SK-N-SH treated with all-trans-retinoic acid at 6 μM for 48 hours (cell line): ENCODE measurements at regions not wholly inside any gene's neighbourhood (a gene's known extent, or its start where the extent isn't known, plus 50 kb on each side); places are given as distances from the start of the nearest gene placed in this dataset.
"Not testable (repeated sequence)": the region's sequence is repeated elsewhere in the genome, so short reads cannot be mapped to it uniquely, and the experiment has no call there.

Experiments
- ATAC-seq: fragments of 200-7000 bp; cut with Tn5 transposase; 3 replicates; pipeline ENCODE4 v1.9.1; 2020; ENCODE audit warnings: mild to moderate bottlenecking, moderate library complexity
- BACH2 ChIP-seq: fragments of 250-450 bp; sonication (Bioruptor Pico); IDR thresholded peaks from 2 replicates; pipeline ENCODE4 v1.9.0; 2021; ENCODE audit warnings: mild to moderate bottlenecking, borderline replicate concordance
- CREB5 ChIP-seq: fragments of 250-450 bp; sonication (Bioruptor Pico); IDR thresholded peaks from 2 replicates; pipeline ENCODE4 v1.5.1; 2020; ENCODE audit warnings: low read depth, mild to moderate bottlenecking, moderate library complexity
- CSDC2 ChIP-seq: fragments of 250-450 bp; sonication (Bioruptor Pico); IDR thresholded peaks from 2 replicates; pipeline ENCODE4 v1.5.0; 2020; ENCODE audit warnings: mild to moderate bottlenecking, moderate library complexity
- ISL1 ChIP-seq: fragments of 250-450 bp; sonication (Bioruptor Pico); IDR thresholded peaks from 2 replicates; pipeline ENCODE4 v2.1.2; 2022; ENCODE audit warnings: mild to moderate bottlenecking, moderate library complexity
- OSR1 ChIP-seq: fragments of 250-450 bp; sonication (Bioruptor Pico); IDR thresholded peaks from 2 replicates; pipeline ENCODE4 v1.8.0; 2022; ENCODE audit warnings: moderate library complexity, mild to moderate bottlenecking, inconsistent platforms
- PATZ1 ChIP-seq: fragments of 250-450 bp; sonication (Bioruptor Pico); IDR thresholded peaks from 2 replicates; pipeline ENCODE4 v1.8.0; 2020; ENCODE audit warnings: mild to moderate bottlenecking, moderate library complexity, borderline replicate concordance
- POU6F1 ChIP-seq: fragments of 250-450 bp; sonication (Bioruptor Pico); IDR thresholded peaks from 2 replicates; pipeline ENCODE4 v1.8.0; 2021; ENCODE audit warnings: low read depth, mild to moderate bottlenecking, moderate library complexity, borderline replicate concordance
- PPARA ChIP-seq: fragments of 250-450 bp; sonication (Bioruptor Pico); IDR thresholded peaks from 2 replicates; pipeline ENCODE4 v1.5.0; 2020; ENCODE audit warnings: mild to moderate bottlenecking, borderline replicate concordance
- RARB ChIP-seq: fragments of 250-450 bp; sonication (Bioruptor Pico); IDR thresholded peaks from 2 replicates; pipeline ENCODE4 v1.8.0; 2021; ENCODE audit warnings: mild to moderate bottlenecking, moderate library complexity
- SNAI2 ChIP-seq: fragments of 250-450 bp; sonication (Bioruptor Pico); IDR thresholded peaks from 2 replicates; pipeline ENCODE4 v1.5.0; 2020; ENCODE audit warnings: mild to moderate bottlenecking, moderate library complexity
- TCF4 ChIP-seq: fragments of 250-450 bp; sonication (Bioruptor Pico); IDR thresholded peaks from 2 replicates; pipeline ENCODE4 v1.8.0; 2021; ENCODE audit warnings: mild to moderate bottlenecking, moderate library complexity, borderline replicate concordance
- TSHZ2 ChIP-seq: fragments of 250-450 bp; sonication (Bioruptor Pico); IDR thresholded peaks from 2 replicates; pipeline ENCODE4 v1.5.0; 2020; ENCODE audit warnings: mild to moderate bottlenecking, moderate library complexity
- ZC3H10 ChIP-seq: fragments of 250-450 bp; sonication (Bioruptor Pico); IDR thresholded peaks from 2 replicates; pipeline ENCODE4 v1.5.1; 2021; ENCODE audit warnings: mild to moderate bottlenecking, moderate library complexity
- ZFP3 ChIP-seq: fragments of 250-450 bp; sonication (Bioruptor Pico); IDR thresholded peaks from 2 replicates; pipeline ENCODE4 v1.5.0; 2020; ENCODE audit warnings: mild to moderate bottlenecking, moderate library complexity
- ZNF8 ChIP-seq: fragments of 450-650 bp; formaldehyde crosslinking; IDR thresholded peaks from 2 replicates; pipeline ENCODE4 v1.5.0; 2020; ENCODE audit warnings: mild to moderate bottlenecking, moderate library complexity

GRCh38 chr1:228652116-228652515, 83.2 kb upstream of the RHOU start (continued):
- no peak for TF ChIP-seq ZNF8
- no peak for TF ChIP-seq OSR1
- TF ChIP-seq CSDC2, result no peak
- TF ChIP-seq RARB, result no peak
- no peak for TF ChIP-seq ZFP3 (CRISPR knock-in tag)
- no peak for TF ChIP-seq SNAI2 (CRISPR knock-in tag)
- no peak for TF ChIP-seq PATZ1 (CRISPR knock-in tag)
- no peak for TF ChIP-seq PPARA (CRISPR knock-in tag)
- TF ChIP-seq TCF4 (CRISPR knock-in tag), result no peak
- no peak for TF ChIP-seq POU6F1 (CRISPR knock-in tag)
- no peak for TF ChIP-seq ZC3H10 (CRISPR knock-in tag)

- not testable (repeated sequence) for ATAC-seq
Measured at GRCh38 chr1:228653057-228653456, 82.2 kb upstream of the RHOU start.

- TF ChIP-seq ZC3H10 (CRISPR knock-in tag), result no peak
- TF ChIP-seq SNAI2 (CRISPR knock-in tag), result no peak
- no peak for TF ChIP-seq PPARA (CRISPR knock-in tag)
- TF ChIP-seq TSHZ2 (CRISPR knock-in tag), result no peak
- TF ChIP-seq ISL1 (CRISPR knock-in tag), result no peak
Measured at GRCh38 chr1:228653748-228654147, 81.5 kb upstream of the RHOU start.

GRCh38 chr1:228655796-228656394, 79.4 kb upstream of the RHOU start:
- ATAC-seq, result no peak
- TF ChIP-seq PPARA (CRISPR knock-in tag) (no peak), CSDC2 (no peak), SNAI2 (CRISPR knock-in tag) (no peak), PATZ1 (CRISPR knock-in tag) (no peak), OSR1 (no peak), BACH2 (CRISPR knock-in tag) (no peak), CREB5 (no peak)

More at GRCh38 chr1:228653748-228654147, 81.5 kb upstream of the RHOU start:
- no peak for ATAC-seq

GRCh38 chr1:228662007-228662689, 73.1 kb upstream of the RHOU start:
- not testable (repeated sequence) for ATAC-seq
